RWPE2 (cell line): ENCODE measurements at regions not wholly inside any gene's neighbourhood (a gene's known extent, or its start where the extent isn't known, plus 50 kb on each side); places are given as distances from the start of the nearest gene placed in this dataset.

Experiments used
- ATAC-seq: fragments of 200-7000 bp; cut with Tn5 transposase; 3 replicates; pipeline ENCODE4 v1.9.1; 2021; ENCODE audit warnings: low read depth
- DNase-seq: peaks from one replicate; pipeline ENCODE4 v3.0.0-alpha.2; 2020; ENCODE audit warnings: low spot score
- H3K27ac ChIP-seq: fragments of 450-650 bp; 2 replicates; pipeline ENCODE4 v1.5.1; 2017; ENCODE audit warnings: mild to moderate bottlenecking; ENCODE audit not compliant: poor library complexity, severe bottlenecking
- H3K27me3 ChIP-seq: fragments of 250-450 bp; sonication (Bioruptor Pico); 2 replicates; pipeline ENCODE4 v1.5.1; 2021; ENCODE audit warnings: mild to moderate bottlenecking, moderate library complexity; ENCODE audit not compliant: insufficient read depth, poor library complexity, severe bottlenecking
- H3K36me3 ChIP-seq: fragments of 250-450 bp; sonication (Bioruptor Pico); 2 replicates; pipeline ENCODE4 v1.5.1; 2020; ENCODE audit warnings: low read depth, mild to moderate bottlenecking, moderate library complexity
- H3K4me1 ChIP-seq: fragments of 250-450 bp; sonication (Bioruptor Pico); 2 replicates; pipeline ENCODE4 v1.5.1; 2021; ENCODE audit warnings: mild to moderate bottlenecking, moderate library complexity; ENCODE audit not compliant: insufficient read depth, poor library complexity, severe bottlenecking
- H3K4me3 ChIP-seq: fragments of 250-450 bp; sonication (Bioruptor Pico); 2 replicates; pipeline ENCODE4 v1.5.1; 2021; ENCODE audit warnings: mild to moderate bottlenecking, moderate library complexity; ENCODE audit not compliant: severe bottlenecking
- H3K9me3 ChIP-seq: fragments of 250-450 bp; sonication (Bioruptor Pico); 2 replicates; pipeline ENCODE4 v1.5.1; 2021; ENCODE audit warnings: mild to moderate bottlenecking, moderate library complexity; ENCODE audit not compliant: severe bottlenecking
- CTCF ChIP-seq: fragments of 450-650 bp; IDR thresholded peaks from one replicate; pipeline ENCODE4 v1.5.1; 2017; ENCODE audit warnings: mild to moderate bottlenecking, moderate library complexity; ENCODE audit not compliant: poor library complexity, severe bottlenecking

- ATAC-seq (no peak), DNase-seq (no peak)
- Histone ChIP-seq H3K9me3 (no peaks in the 10 kb centered on the region), H3K4me1 (peaks cover 37% of the 10 kb centered on the region), H3K4me3 (no peak overlapping the region), H3K27me3 (no peaks in the 10 kb centered on the region), H3K27ac (peak overlapping the region; percentile 49), H3K36me3 (no peaks in the 10 kb centered on the region)
- no peak for TF ChIP-seq CTCF
Measured at GRCh38 chr2:188785490-188785889, 188.7 kb upstream of the COL3A1 start.

GRCh38 chr2:188786368-188786841 lies 187.8 kb upstream of the COL3A1 start:
- peaks cover 37% of the 10 kb centered on the region for H3K4me1 ChIP-seq
- TF ChIP-seq CTCF: no peak
- H3K27me3 ChIP-seq: no peaks in the 10 kb centered on the region
- no peak for DNase-seq
- no peaks in the 10 kb centered on the region for H3K9me3 ChIP-seq
- no peak overlapping the region for H3K4me3 ChIP-seq
- H3K36me3 ChIP-seq: no peaks in the 10 kb centered on the region
- H3K27ac ChIP-seq: peak overlapping the region; percentile 49
- peak; percentile 32; the same call in 1 of the 3 replicates for ATAC-seq

GRCh38 chr2:188787021-188787657 lies 187.0 kb upstream of the COL3A1 start:
- H3K4me1 ChIP-seq: peaks cover 37% of the 10 kb centered on the region
- no peak overlapping the region for H3K4me3 ChIP-seq
- TF ChIP-seq CTCF: no peak

GRCh38 chr2:188787658-188788240 lies 186.4 kb upstream of the COL3A1 start:
- no peak for TF ChIP-seq CTCF
- Histone ChIP-seq H3K27ac (no peak overlapping the region), H3K4me1 (peaks cover 37% of the 10 kb centered on the region), H3K36me3 (no peaks in the 10 kb centered on the region), H3K4me3 (no peak overlapping the region), H3K27me3 (no peaks in the 10 kb centered on the region), H3K9me3 (no peaks in the 10 kb centered on the region)
- ATAC-seq (no peak), DNase-seq (no peak)

More at GRCh38 chr2:188787021-188787657, 187.0 kb upstream of the COL3A1 start:
- ATAC-seq (no peak), DNase-seq (no peak)
- H3K9me3 ChIP-seq: no peaks in the 10 kb centered on the region
- no peaks in the 10 kb centered on the region for H3K36me3 ChIP-seq
- H3K27me3 ChIP-seq: no peaks in the 10 kb centered on the region
- peak overlapping the region; percentile 49 for H3K27ac ChIP-seq

- ATAC-seq: peak; percentile 69
- no peaks in the 10 kb centered on the region for H3K9me3 ChIP-seq
- no peak overlapping the region for H3K4me3 ChIP-seq
- no peaks in the 10 kb centered on the region for H3K27me3 ChIP-seq
- H3K27ac ChIP-seq: no peak overlapping the region
- peaks cover 33% of the 10 kb centered on the region for H3K4me1 ChIP-seq
- no peak for TF ChIP-seq CTCF
- no peak for DNase-seq
- H3K36me3 ChIP-seq: no peaks in the 10 kb centered on the region
Measured at GRCh38 chr2:188788621-188789020, 185.6 kb upstream of the COL3A1 start.
